Calu3 (cell line): ENCODE measurements at regions not wholly inside any gene's neighbourhood (a gene's known extent, or its start where the extent isn't known, plus 50 kb on each side); places are given as distances from the start of the nearest gene placed in this dataset.

Experiments used
- BruUV-seq: library from RNA; stranded (reverse); fragments of 400-500 nt; replicated peaks from 2 replicates; lab custom pipeline; 2021; lab: Mats Ljungman, UMichigan
- CTCF ChIA-PET: fragments of 300-600 bp; sonication (Branson Sonifier 250); formaldehyde crosslinking; loops from one replicate; lab custom pipeline; 2022; ENCODE audit warnings: antibody characterized with exemption; lab: Charles Lee
- DNase-seq: peaks from one replicate; pipeline ENCODE4 v3.0.0; 2022
- H3K27ac Mint-ChIP-seq: one replicate; pipeline ENCODE4 v1.8.0; 2022; ENCODE audit warnings: mixed read lengths; ENCODE audit not compliant: unreplicated experiment
- H3K27me3 Mint-ChIP-seq: one replicate; pipeline ENCODE4 v1.8.0; 2022; ENCODE audit warnings: mixed read lengths; ENCODE audit not compliant: unreplicated experiment
- H3K36me3 Mint-ChIP-seq: one replicate; pipeline ENCODE4 v1.8.0; 2022; ENCODE audit warnings: mild to moderate bottlenecking, moderate library complexity, mixed read lengths; ENCODE audit not compliant: insufficient read depth, unreplicated experiment
- H3K4me1 Mint-ChIP-seq: one replicate; pipeline ENCODE4 v1.8.0; 2022; ENCODE audit warnings: mild to moderate bottlenecking, low read depth, mixed read lengths; ENCODE audit not compliant: unreplicated experiment
- H3K4me3 Mint-ChIP-seq: one replicate; pipeline ENCODE4 v1.8.0; 2022; ENCODE audit warnings: mild to moderate bottlenecking, low read depth, moderate library complexity, mixed read lengths; ENCODE audit not compliant: unreplicated experiment
- H3K9me3 Mint-ChIP-seq: one replicate; pipeline ENCODE4 v1.8.0; 2022; ENCODE audit warnings: low read depth, mixed read lengths; ENCODE audit not compliant: unreplicated experiment
- intact Hi-C: fragments of 100-400 bp; cut with micrococcal nuclease; formaldehyde crosslinking; loops from one replicate; pipeline ENCODE4 v1.10.0; 2022; ENCODE audit not compliant: unreplicated experiment
- TF ChIP-seq, protein P1 (sequence below): fragments of 200-600 bp; IDR thresholded peaks from one replicate; pipeline ENCODE4 v1.8.0; 2022; ENCODE audit warnings: antibody characterized with exemption; ENCODE audit not compliant: unreplicated experiment

DNA sequence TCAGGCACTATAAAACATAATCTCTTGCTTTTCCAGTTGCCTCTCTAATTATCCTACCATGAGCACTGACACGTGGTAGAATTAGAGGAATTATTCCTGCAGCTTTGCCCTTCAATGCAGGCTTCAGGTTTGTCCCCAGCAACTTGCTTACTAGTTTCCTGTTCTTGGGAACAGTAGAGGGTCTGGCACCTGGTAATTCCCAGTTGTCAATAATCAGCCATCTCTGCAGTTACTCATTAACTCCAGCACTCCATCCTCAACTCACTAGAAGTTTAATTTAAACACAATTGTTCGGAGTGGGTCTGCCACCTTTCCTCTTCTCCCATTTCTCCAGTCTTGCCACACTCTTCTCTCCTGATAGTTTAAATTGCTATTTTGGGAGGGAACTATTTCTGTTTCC is 324.3 kb upstream of the KIAA1217 start:
- Mint-ChIP-seq H3K4me1 (no peaks in the 10 kb centered on the region), H3K27me3 (no peaks in the 10 kb centered on the region), H3K4me3 (no peak overlapping the region), H3K27ac (no peak overlapping the region), H3K9me3 (no peaks in the 10 kb centered on the region), H3K36me3 (no peaks in the 10 kb centered on the region)
- peak; percentile 7 for DNase-seq
- TF ChIP-seq, protein P1, sequence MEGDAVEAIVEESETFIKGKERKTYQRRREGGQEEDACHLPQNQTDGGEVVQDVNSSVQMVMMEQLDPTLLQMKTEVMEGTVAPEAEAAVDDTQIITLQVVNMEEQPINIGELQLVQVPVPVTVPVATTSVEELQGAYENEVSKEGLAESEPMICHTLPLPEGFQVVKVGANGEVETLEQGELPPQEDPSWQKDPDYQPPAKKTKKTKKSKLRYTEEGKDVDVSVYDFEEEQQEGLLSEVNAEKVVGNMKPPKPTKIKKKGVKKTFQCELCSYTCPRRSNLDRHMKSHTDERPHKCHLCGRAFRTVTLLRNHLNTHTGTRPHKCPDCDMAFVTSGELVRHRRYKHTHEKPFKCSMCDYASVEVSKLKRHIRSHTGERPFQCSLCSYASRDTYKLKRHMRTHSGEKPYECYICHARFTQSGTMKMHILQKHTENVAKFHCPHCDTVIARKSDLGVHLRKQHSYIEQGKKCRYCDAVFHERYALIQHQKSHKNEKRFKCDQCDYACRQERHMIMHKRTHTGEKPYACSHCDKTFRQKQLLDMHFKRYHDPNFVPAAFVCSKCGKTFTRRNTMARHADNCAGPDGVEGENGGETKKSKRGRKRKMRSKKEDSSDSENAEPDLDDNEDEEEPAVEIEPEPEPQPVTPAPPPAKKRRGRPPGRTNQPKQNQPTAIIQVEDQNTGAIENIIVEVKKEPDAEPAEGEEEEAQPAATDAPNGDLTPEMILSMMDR = no peak
- BruUV-seq = no TSS peak
- intact Hi-C loops = no loop called here
- CTCF ChIA-PET = no interaction called here

DNA sequence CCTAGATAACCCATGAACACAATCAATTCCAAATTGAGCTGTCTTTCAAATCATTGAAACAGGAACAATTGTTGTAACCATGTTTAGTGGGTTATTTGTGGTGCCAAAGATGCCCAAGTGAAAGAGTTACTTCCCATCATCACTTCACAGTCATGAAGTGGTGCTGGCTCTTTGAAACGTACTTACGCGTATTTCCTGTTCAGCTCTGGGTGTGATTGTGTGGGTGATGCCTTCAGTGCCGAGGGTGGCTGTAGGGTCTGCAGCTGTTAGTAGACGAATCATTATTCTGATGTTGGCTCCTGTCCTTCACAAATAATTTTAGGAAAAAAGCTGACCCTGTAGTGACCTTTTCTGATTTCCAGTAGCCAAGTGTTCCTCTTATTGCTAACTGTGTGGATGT is 323.1 kb upstream of the KIAA1217 start:
- H3K4me3 Mint-ChIP-seq = no peak overlapping the region
- CTCF ChIA-PET = no interaction called here
- TF ChIP-seq, protein P1 = no peak
- no peak overlapping the region for H3K27ac Mint-ChIP-seq
- no peaks in the 10 kb centered on the region for H3K27me3 Mint-ChIP-seq
- H3K4me1 Mint-ChIP-seq = no peaks in the 10 kb centered on the region
- no peaks in the 10 kb centered on the region for H3K36me3 Mint-ChIP-seq
- no TSS peak for BruUV-seq
- no peak for DNase-seq
- intact Hi-C loops = no loop called here
- H3K9me3 Mint-ChIP-seq = no peaks in the 10 kb centered on the region

DNA sequence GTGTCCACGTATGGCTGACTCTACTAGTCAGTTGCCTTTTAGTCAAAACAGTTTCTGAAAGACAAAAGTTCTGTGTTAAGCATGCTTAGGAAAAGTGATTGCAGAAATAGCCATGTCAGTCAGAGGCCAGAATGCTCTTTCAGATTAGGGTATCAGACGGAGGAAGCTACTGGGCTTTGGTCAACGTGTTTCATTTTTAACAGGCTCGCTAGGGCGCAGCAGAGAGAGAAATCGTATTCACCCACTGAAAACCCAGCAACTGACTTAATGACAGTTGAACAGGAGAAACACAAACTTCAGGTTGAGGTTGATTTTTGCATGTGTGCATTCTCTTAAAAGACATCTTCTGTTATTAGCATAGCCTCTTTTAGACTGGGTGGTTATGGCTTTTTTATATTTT is 322.6 kb upstream of the KIAA1217 start:
- Mint-ChIP-seq H3K4me1 (no peaks in the 10 kb centered on the region), H3K36me3 (no peaks in the 10 kb centered on the region), H3K9me3 (no peaks in the 10 kb centered on the region), H3K27ac (no peak overlapping the region), H3K27me3 (no peaks in the 10 kb centered on the region), H3K4me3 (no peak overlapping the region)
- CTCF ChIA-PET = interaction anchor here (0.6 kb wide), 1 partner anchor 195 kb away, joined by 3 read pairs; no protein-coding TSS in a partner anchor
- TF ChIP-seq, protein P1 = no peak
- no peak for DNase-seq
- intact Hi-C loops = no loop called here
- BruUV-seq = no TSS peak

DNA sequence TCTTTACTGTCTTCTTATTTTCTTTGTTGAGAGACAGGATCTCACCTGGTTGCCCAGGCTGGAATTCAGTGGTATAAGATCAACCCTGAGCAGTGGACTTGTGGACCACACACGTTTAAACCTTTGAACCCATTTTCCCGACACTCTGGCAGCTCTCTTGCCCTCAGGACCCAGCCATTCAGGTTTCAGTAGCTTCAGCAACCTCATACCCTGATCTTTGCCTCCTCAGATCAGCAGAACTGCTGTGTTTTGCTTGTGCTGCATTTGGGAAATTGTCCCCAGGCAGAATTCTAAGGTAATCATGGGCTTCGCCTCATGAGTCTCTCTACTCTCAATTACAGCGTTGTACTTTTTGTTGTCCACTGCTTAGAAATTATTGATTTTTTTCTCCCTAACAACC is 317.6 kb upstream of the KIAA1217 start:
- no peaks in the 10 kb centered on the region for H3K27me3 Mint-ChIP-seq
- intact Hi-C loops = no loop called here
- no TSS peak for BruUV-seq
- no peak overlapping the region for H3K27ac Mint-ChIP-seq
- TF ChIP-seq, protein P1 = no peak
- no peaks in the 10 kb centered on the region for H3K36me3 Mint-ChIP-seq
- H3K4me3 Mint-ChIP-seq = no peak overlapping the region
- DNase-seq = no peak
- peaks cover under 1% of the 10 kb centered on the region for H3K9me3 Mint-ChIP-seq
- no peaks in the 10 kb centered on the region for H3K4me1 Mint-ChIP-seq
- CTCF ChIA-PET = no interaction called here
